Spleen (tissue), 11 donors: ENCODE measurements at regions not wholly inside any gene's neighbourhood (a gene's known extent, or its start where the extent isn't known, plus 50 kb on each side); places are given as distances from the start of the nearest gene placed in this dataset.

Source experiments
- DNase-seq: peaks from one replicate; pipeline ENCODE4 v3.0.0-alpha.2; 2020
- H3K27ac ChIP-seq, 8 donors: fragments of 200-600 bp; sonication (generic) in 7 of 8; 1 replicate in 4 of 8; 2 replicates in 4 of 8; pipeline versions ENCODE4 v1.5.0 to v1.8.0; 2016 to 2021; ENCODE audit warnings: inconsistent platforms in 4 of 8, mild to moderate bottlenecking in 4 of 8, moderate library complexity in 1 of 8
- H3K27me3 ChIP-seq, 7 donors: fragments of 200-600 bp; sonication (generic) in 6 of 7; replicated peaks in 1 of 7; 1 replicate in 4 of 7; 2 replicates in 3 of 7; pipeline versions ENCODE4 v1.5.0 to v1.8.0; 2016 to 2021; ENCODE audit warnings: inconsistent platforms in 3 of 7, mild to moderate bottlenecking in 1 of 7
- H3K36me3 ChIP-seq, 6 donors: fragments of 200-600 bp; sonication (generic) in 5 of 6; 1 replicate in 4 of 6; 2 replicates in 2 of 6; pipeline versions ENCODE4 v1.5.0 to v1.8.0; 2016 to 2021; ENCODE audit warnings: inconsistent platforms in 2 of 6
- H3K4me1 ChIP-seq, 6 donors: fragments of 200-600 bp; sonication (generic) in 5 of 6; 1 replicate in 3 of 6; 2 replicates in 3 of 6; pipeline versions ENCODE4 v1.5.0 to v1.8.0; 2016 to 2021; ENCODE audit warnings: inconsistent platforms in 3 of 6
- H3K4me3 ChIP-seq, 8 donors: fragments of 200-600 bp; sonication (generic) in 7 of 8; 1 replicate in 4 of 8; 2 replicates in 4 of 8; pipeline versions ENCODE4 v1.5.0 to v1.8.0; 2016 to 2021; ENCODE audit warnings: inconsistent platforms in 4 of 8, mild to moderate bottlenecking in 4 of 8, moderate library complexity in 2 of 8
- H3K9me3 ChIP-seq, 8 donors: fragments of 200-600 bp; sonication (generic) in 7 of 8; 1 replicate in 4 of 8; 2 replicates in 4 of 8; pipeline versions ENCODE4 v1.5.0 to v1.8.0; 2016 to 2021; ENCODE audit warnings: inconsistent platforms in 4 of 8
- POLR2A ChIP-seq, 3 donors: fragments of 450-650 bp; IDR thresholded peaks; one replicate each; pipeline ENCODE4 v1.5.1; 2017; ENCODE audit warnings: antibody characterized with exemption in 3 of 3, mild to moderate bottlenecking in 1 of 3
- POLR2AphosphoS5 ChIP-seq, 3 donors: sonication (generic); formaldehyde crosslinking; IDR thresholded peaks; one replicate each; pipeline ENCODE4 v1.5.1; 2017; ENCODE audit warnings: antibody characterized with exemption in 3 of 3
- WGBS, 5 donors: extraction: QIAGEN DNeasy Blood & Tissue Kit in 3 of 5; methylation state at CpG; one replicate each; pipeline versions ENCODE4 v1.1.5 to v1.1.7; 2013 to 2018; 5-methylcytosine and 5-hydroxymethylcytosine counted together
- intact Hi-C: fragments of 100-400 bp; cut with DNase I; formaldehyde crosslinking; loops from one replicate; pipeline ENCODE4 v1.15.0; 2023; ENCODE audit warnings: low total_unique reads
- TF ChIP-seq, protein P1 (sequence below), 11 experiments: fragments of 200-600 bp in 7 of 11; fragments of 450-650 bp in 4 of 11; sonication (generic) in 4 of 11; IDR thresholded peaks in 8 of 11; conservative IDR thresholded peaks in 3 of 11; 1 replicate in 7 of 11; 2 replicates in 4 of 11; pipeline versions ENCODE4 v1.4.0 to v1.8.0; 2016 to 2021; ENCODE audit warnings: antibody characterized with exemption in 11 of 11, inconsistent platforms in 4 of 11, mild to moderate bottlenecking in 1 of 11
- donor health status: healthy with polysubstance abuse.
- donor health status: DM: no; HTN: no; CAD: no; lungs with moderate emphysema.
- donor health status: DM: no; HTN: no; CAD: no.
- donor health status: Bipolar disorder and iron deficiency.
- donor health status: healthy.
- donor health status: DM: no; HTN: no; CAD: no.
- donor health status: DM: yes; HTN: yes; CAD: no.

DNA sequence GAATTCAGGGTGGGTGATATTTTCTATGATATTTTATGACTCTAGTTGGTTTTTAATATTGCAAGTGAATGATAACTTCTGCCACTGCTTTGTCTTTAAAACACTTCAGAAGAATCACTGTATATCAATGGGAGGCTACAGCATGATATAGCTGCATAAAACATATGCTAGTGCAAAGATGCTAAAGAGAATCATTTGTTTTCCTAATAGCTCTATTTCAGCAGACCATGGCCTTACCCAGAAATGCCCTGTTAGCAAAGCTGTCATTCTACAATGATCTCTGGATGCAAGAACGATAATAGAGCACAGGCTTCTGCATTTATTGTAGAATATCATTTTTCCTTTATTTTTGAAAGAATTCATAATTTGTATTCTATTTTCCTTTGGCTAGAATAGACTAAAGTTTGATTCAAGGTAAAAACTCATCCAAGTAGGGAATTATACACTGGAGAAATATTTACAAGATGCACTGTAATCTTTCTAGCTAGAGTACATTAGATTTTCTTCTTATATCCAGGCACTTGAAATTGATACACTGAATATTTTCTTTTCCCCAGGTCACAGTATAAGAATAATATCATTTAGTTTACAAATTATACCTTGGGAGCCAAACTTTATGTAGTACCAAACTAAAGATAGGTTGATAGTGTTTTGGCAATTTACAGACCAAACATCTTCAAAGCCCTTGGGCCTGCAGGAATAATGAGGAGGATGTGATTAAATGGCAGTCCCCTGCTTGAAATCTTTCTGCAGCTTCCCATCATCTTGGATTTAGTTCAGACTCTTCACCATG lies 252.6 kb upstream of the LINC00305 start:
- H3K27me3 ChIP-seq: no peaks in the 10 kb centered on the region
- H3K36me3 ChIP-seq: no peaks in the 10 kb centered on the region
- H3K4me3 ChIP-seq: no peak overlapping the region
- intact Hi-C loops: no loop called here
- TF ChIP-seq POLR2A (IDR thresholded peaks at IDR 0.05) (no peak), POLR2AphosphoS5 (IDR thresholded peaks at IDR 0.05) (no peak)
- TF ChIP-seq, protein P1, sequence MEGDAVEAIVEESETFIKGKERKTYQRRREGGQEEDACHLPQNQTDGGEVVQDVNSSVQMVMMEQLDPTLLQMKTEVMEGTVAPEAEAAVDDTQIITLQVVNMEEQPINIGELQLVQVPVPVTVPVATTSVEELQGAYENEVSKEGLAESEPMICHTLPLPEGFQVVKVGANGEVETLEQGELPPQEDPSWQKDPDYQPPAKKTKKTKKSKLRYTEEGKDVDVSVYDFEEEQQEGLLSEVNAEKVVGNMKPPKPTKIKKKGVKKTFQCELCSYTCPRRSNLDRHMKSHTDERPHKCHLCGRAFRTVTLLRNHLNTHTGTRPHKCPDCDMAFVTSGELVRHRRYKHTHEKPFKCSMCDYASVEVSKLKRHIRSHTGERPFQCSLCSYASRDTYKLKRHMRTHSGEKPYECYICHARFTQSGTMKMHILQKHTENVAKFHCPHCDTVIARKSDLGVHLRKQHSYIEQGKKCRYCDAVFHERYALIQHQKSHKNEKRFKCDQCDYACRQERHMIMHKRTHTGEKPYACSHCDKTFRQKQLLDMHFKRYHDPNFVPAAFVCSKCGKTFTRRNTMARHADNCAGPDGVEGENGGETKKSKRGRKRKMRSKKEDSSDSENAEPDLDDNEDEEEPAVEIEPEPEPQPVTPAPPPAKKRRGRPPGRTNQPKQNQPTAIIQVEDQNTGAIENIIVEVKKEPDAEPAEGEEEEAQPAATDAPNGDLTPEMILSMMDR (IDR thresholded peaks at IDR 0.05 in 8 of 11, conservative IDR thresholded peaks at IDR 0.05 in 3 of 11): no peak
- no peak overlapping the region for H3K27ac ChIP-seq
- 73 to 87% (median 79%) methylated on average over 1 of the region's 1 CpG for whole genome bisulfite sequencing, 5 donors
- no peaks in the 10 kb centered on the region for H3K4me1 ChIP-seq
- no peak for DNase-seq
- H3K9me3 ChIP-seq: peaks cover 0 to 3% (median 0%) of the 10 kb centered on the region in 8 donors

DNA sequence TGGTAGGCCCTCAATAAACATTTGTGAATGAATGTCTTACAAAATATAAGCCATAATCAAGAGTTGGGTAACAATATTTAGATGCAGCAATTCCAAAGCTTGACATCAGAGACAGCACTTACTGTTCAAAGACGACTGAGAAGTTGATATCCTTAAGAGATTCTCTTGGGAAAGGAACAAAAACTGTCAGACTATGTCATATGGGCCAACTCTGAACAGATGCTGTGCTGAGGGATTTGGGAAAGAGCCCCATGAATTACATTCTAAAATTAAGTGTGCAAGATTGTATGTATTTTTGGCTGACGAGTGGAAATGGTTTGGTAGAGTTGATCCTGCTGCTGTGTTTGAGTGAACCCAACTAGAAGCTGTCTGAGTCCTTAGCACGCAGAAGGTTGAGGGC lies 250.7 kb upstream of the LINC00305 start:
- no peak overlapping the region for H3K27ac ChIP-seq
- TF ChIP-seq POLR2A (IDR thresholded peaks at IDR 0.05) (no peak), POLR2AphosphoS5 (IDR thresholded peaks at IDR 0.05) (no peak)
- TF ChIP-seq, protein P1 (IDR thresholded peaks at IDR 0.05 in 8 of 11, conservative IDR thresholded peaks at IDR 0.05 in 3 of 11): no peak
- H3K27me3 ChIP-seq: no peaks in the 10 kb centered on the region
- WGBS, 5 donors: 75 to 83% (median 81%) methylated on average over 3 of the region's 3 CpGs
- no peak for DNase-seq
- H3K4me3 ChIP-seq: no peak overlapping the region
- H3K36me3 ChIP-seq: no peaks in the 10 kb centered on the region
- H3K9me3 ChIP-seq: peaks cover 0 to 3% (median 0%) of the 10 kb centered on the region in 8 donors
- no peaks in the 10 kb centered on the region for H3K4me1 ChIP-seq
- intact Hi-C loops: no loop called here

DNA sequence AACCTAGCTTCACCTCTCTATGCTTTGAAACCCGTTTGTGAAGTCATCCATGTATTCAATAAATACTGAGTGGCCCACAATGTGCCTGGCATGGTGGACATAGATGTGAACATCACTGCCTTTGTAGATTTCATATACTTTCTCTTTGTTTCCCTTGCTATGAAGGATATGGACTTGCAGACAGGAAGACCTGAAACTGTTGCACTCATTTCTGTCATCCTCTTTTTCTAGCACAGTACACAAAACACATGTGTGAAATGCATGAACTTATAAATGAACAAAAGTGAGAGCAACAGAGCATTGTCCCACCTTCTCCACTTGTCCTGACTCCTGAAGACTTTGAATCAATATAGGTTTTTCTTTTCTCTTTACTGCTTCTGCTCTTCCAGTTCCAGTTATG lies 249.4 kb upstream of the LINC00305 start:
- no peak for TF ChIP-seq POLR2AphosphoS5 (IDR thresholded peaks at IDR 0.05)
- TF ChIP-seq, protein P1 (IDR thresholded peaks at IDR 0.05 in 8 of 11, conservative IDR thresholded peaks at IDR 0.05 in 3 of 11): no peak
- no peak for TF ChIP-seq POLR2A (IDR thresholded peaks at IDR 0.05)
- Histone ChIP-seq H3K9me3 (peaks cover 0 to 3% (median 0%) of the 10 kb centered on the region in 8 donors), H3K4me1 (no peaks in the 10 kb centered on the region), H3K36me3 (no peaks in the 10 kb centered on the region), H3K27me3 (no peaks in the 10 kb centered on the region), H3K4me3 (no peak overlapping the region), H3K27ac (no peak overlapping the region)
- intact Hi-C loops: no loop called here
- 44 to 77% (median 70%) methylated on average over 1 of the region's 1 CpG for WGBS, 5 donors
- DNase-seq: no peak

DNA sequence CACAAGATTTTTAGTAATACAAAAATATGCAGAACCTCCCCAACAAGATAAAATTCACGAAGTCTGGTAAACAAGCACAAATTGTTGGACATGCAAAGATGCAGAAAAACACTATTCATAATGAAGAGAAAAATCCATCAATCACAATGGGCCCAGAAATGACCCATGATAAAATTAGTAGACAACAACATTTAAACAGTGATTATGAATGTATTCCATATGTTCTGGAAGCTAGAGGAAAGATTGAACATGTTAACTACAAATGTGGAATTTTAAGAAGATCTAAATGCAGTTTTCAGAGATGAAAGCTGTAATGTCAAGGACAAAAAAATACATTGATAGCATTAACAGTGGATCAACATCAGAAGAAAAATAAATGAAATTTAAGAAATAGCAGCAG lies 243.3 kb upstream of the LINC00305 start:
- WGBS, 5 donors: 33 to 72% (median 60%) methylated on average over 1 of the region's 1 CpG
- no peak for DNase-seq

More for the DNA sequence above, 243.3 kb upstream of the LINC00305 start:
- H3K27ac ChIP-seq: no peak overlapping the region
- TF ChIP-seq POLR2A (IDR thresholded peaks at IDR 0.05) (no peak), POLR2AphosphoS5 (IDR thresholded peaks at IDR 0.05) (no peak)
- TF ChIP-seq, protein P1 (IDR thresholded peaks at IDR 0.05 in 8 of 11, conservative IDR thresholded peaks at IDR 0.05 in 3 of 11): no peak
- intact Hi-C loops: no loop called here
- no peaks in the 10 kb centered on the region for H3K4me1 ChIP-seq
- H3K36me3 ChIP-seq: no peaks in the 10 kb centered on the region
- no peaks in the 10 kb centered on the region for H3K27me3 ChIP-seq
- H3K4me3 ChIP-seq: no peak overlapping the region
- H3K9me3 ChIP-seq: peaks cover 0 to 3% (median 0%) of the 10 kb centered on the region in 8 donors
